Activated naive CD4-positive, alpha-beta T cell treated with anti-CD3 and anti-CD28 coated beads, Interleukin-2, amount 50 U/mL, for 24 hours (primary cell): ENCODE measurements at regions not wholly inside any gene's neighbourhood (a gene's known extent, or its start where the extent isn't known, plus 50 kb on each side); places are given as distances from the start of the nearest gene placed in this dataset.

Experiments
- H3K27ac Mint-ChIP-seq: one replicate; pipeline ENCODE4 v1.8.0; 2021; ENCODE audit warnings: mild to moderate bottlenecking, mixed read lengths
- H3K27me3 Mint-ChIP-seq: one replicate; pipeline ENCODE4 v1.8.0; 2021; ENCODE audit warnings: mixed read lengths
- H3K36me3 Mint-ChIP-seq: one replicate; pipeline ENCODE4 v1.8.0; 2021; ENCODE audit warnings: mixed read lengths
- H3K4me1 Mint-ChIP-seq: one replicate; pipeline ENCODE4 v1.8.0; 2021; ENCODE audit warnings: mixed read lengths
- H3K4me3 Mint-ChIP-seq: one replicate; pipeline ENCODE4 v1.8.0; 2021; ENCODE audit warnings: mild to moderate bottlenecking, mixed read lengths
- H3K9me3 Mint-ChIP-seq: one replicate; pipeline ENCODE4 v1.8.0; 2021; ENCODE audit warnings: mixed read lengths

- Mint-ChIP-seq H3K9me3 (no peaks in the 10 kb centered on the region), H3K4me3 (no peak overlapping the region)
Observed at GRCh38 chr3:127488141-127488672, 102.3 kb downstream of the TPRA1 start.

GRCh38 chr3:127487196-127487595 lies 103.3 kb downstream of the TPRA1 start:
- Mint-ChIP-seq H3K27me3 (peaks cover 14% of the 10 kb centered on the region), H3K27ac (no peak overlapping the region), H3K4me3 (no peak overlapping the region), H3K36me3 (no peaks in the 10 kb centered on the region), H3K4me1 (no peaks in the 10 kb centered on the region), H3K9me3 (no peaks in the 10 kb centered on the region)

More at GRCh38 chr3:127488141-127488672, 102.3 kb downstream of the TPRA1 start:
- no peaks in the 10 kb centered on the region for H3K4me1 Mint-ChIP-seq
- no peaks in the 10 kb centered on the region for H3K36me3 Mint-ChIP-seq
- peaks cover 13% of the 10 kb centered on the region for H3K27me3 Mint-ChIP-seq
- H3K27ac Mint-ChIP-seq = no peak overlapping the region

GRCh38 chr3:127486321-127486944 lies 104.1 kb downstream of the TPRA1 start:
- Mint-ChIP-seq H3K9me3 (no peaks in the 10 kb centered on the region), H3K4me1 (no peaks in the 10 kb centered on the region), H3K27me3 (peaks cover 14% of the 10 kb centered on the region), H3K36me3 (no peaks in the 10 kb centered on the region), H3K4me3 (no peak overlapping the region), H3K27ac (no peak overlapping the region)

GRCh38 chr3:127485396-127486170 lies 105.0 kb downstream of the TPRA1 start:
- no peaks in the 10 kb centered on the region for H3K36me3 Mint-ChIP-seq
- H3K27ac Mint-ChIP-seq = no peak overlapping the region
- peaks cover 14% of the 10 kb centered on the region for H3K27me3 Mint-ChIP-seq
- H3K4me1 Mint-ChIP-seq = no peaks in the 10 kb centered on the region
- H3K4me3 Mint-ChIP-seq = no peak overlapping the region
- no peaks in the 10 kb centered on the region for H3K9me3 Mint-ChIP-seq

GRCh38 chr3:127484601-127485388 lies 105.7 kb downstream of the TPRA1 start:
- Mint-ChIP-seq H3K27me3 (peaks cover 14% of the 10 kb centered on the region), H3K4me1 (no peaks in the 10 kb centered on the region), H3K36me3 (no peaks in the 10 kb centered on the region), H3K4me3 (no peak overlapping the region), H3K9me3 (no peaks in the 10 kb centered on the region), H3K27ac (no peak overlapping the region)

GRCh38 chr3:127483902-127484591 lies 106.5 kb downstream of the TPRA1 start:
- Mint-ChIP-seq H3K4me1 (no peaks in the 10 kb centered on the region), H3K9me3 (no peaks in the 10 kb centered on the region), H3K27me3 (peaks cover 14% of the 10 kb centered on the region), H3K36me3 (no peaks in the 10 kb centered on the region), H3K4me3 (no peak overlapping the region), H3K27ac (no peak overlapping the region)

GRCh38 chr3:127483005-127483641 lies 107.4 kb downstream of the TPRA1 start:
- Mint-ChIP-seq H3K4me1 (no peaks in the 10 kb centered on the region), H3K9me3 (no peaks in the 10 kb centered on the region), H3K36me3 (no peaks in the 10 kb centered on the region), H3K27me3 (peaks cover 11% of the 10 kb centered on the region), H3K4me3 (no peak overlapping the region), H3K27ac (no peak overlapping the region)

- H3K9me3 Mint-ChIP-seq = no peaks in the 10 kb centered on the region
- H3K4me3 Mint-ChIP-seq = no peak overlapping the region
- H3K4me1 Mint-ChIP-seq = no peaks in the 10 kb centered on the region
- peaks cover 11% of the 10 kb centered on the region for H3K27me3 Mint-ChIP-seq
- no peaks in the 10 kb centered on the region for H3K36me3 Mint-ChIP-seq
- H3K27ac Mint-ChIP-seq = no peak overlapping the region
Observed at GRCh38 chr3:127482216-127483004, 108.1 kb downstream of the TPRA1 start.

- Mint-ChIP-seq H3K9me3 (no peaks in the 10 kb centered on the region), H3K36me3 (no peaks in the 10 kb centered on the region), H3K4me1 (no peaks in the 10 kb centered on the region), H3K4me3 (no peak overlapping the region), H3K27me3 (peaks cover 5% of the 10 kb centered on the region), H3K27ac (no peak overlapping the region)
Observed at GRCh38 chr3:127480196-127480954, 110.2 kb downstream of the TPRA1 start.

- no peaks in the 10 kb centered on the region for H3K36me3 Mint-ChIP-seq
- H3K9me3 Mint-ChIP-seq = no peaks in the 10 kb centered on the region
- no peaks in the 10 kb centered on the region for H3K4me1 Mint-ChIP-seq
- no peak overlapping the region for H3K27ac Mint-ChIP-seq
- peaks cover 4% of the 10 kb centered on the region for H3K27me3 Mint-ChIP-seq
- H3K4me3 Mint-ChIP-seq = no peak overlapping the region
Observed at GRCh38 chr3:127479449-127479848, 111.1 kb downstream of the TPRA1 start.

GRCh38 chr3:127478922-127479321 lies 111.6 kb downstream of the TPRA1 start:
- Mint-ChIP-seq H3K27me3 (peaks cover 4% of the 10 kb centered on the region), H3K4me1 (no peaks in the 10 kb centered on the region), H3K27ac (no peak overlapping the region), H3K9me3 (no peaks in the 10 kb centered on the region), H3K36me3 (no peaks in the 10 kb centered on the region), H3K4me3 (no peak overlapping the region)

GRCh38 chr3:127477396-127477795 lies 113.1 kb downstream of the TPRA1 start:
- peaks cover 3% of the 10 kb centered on the region for H3K27me3 Mint-ChIP-seq
- no peaks in the 10 kb centered on the region for H3K9me3 Mint-ChIP-seq
- no peak overlapping the region for H3K4me3 Mint-ChIP-seq
- no peaks in the 10 kb centered on the region for H3K36me3 Mint-ChIP-seq
- H3K4me1 Mint-ChIP-seq = no peaks in the 10 kb centered on the region
- H3K27ac Mint-ChIP-seq = no peak overlapping the region

GRCh38 chr3:127476936-127477335 lies 113.6 kb downstream of the TPRA1 start:
- no peak overlapping the region for H3K27ac Mint-ChIP-seq
- no peaks in the 10 kb centered on the region for H3K36me3 Mint-ChIP-seq
- peaks cover 3% of the 10 kb centered on the region for H3K27me3 Mint-ChIP-seq
- H3K4me3 Mint-ChIP-seq = no peak overlapping the region
- H3K9me3 Mint-ChIP-seq = no peaks in the 10 kb centered on the region
- no peaks in the 10 kb centered on the region for H3K4me1 Mint-ChIP-seq
